Glutamatergic neuron (in vitro differentiated cells): ENCODE measurements at regions not wholly inside any gene's neighbourhood (a gene's known extent, or its start where the extent isn't known, plus 50 kb on each side); places are given as distances from the start of the nearest gene placed in this dataset.

Experiments
- DNase-seq: peaks from one replicate; pipeline ENCODE4 v3.0.0; 2022
- H3K27ac Mint-ChIP-seq: one replicate; pipeline ENCODE4 v1.8.0; 2020; ENCODE audit warnings: mild to moderate bottlenecking, mixed read lengths, inconsistent platforms; ENCODE audit not compliant: unreplicated experiment
- H3K27me3 Mint-ChIP-seq: one replicate; pipeline ENCODE4 v1.8.0; 2020; ENCODE audit warnings: mild to moderate bottlenecking, moderate library complexity, mixed read lengths, inconsistent platforms; ENCODE audit not compliant: unreplicated experiment
- H3K36me3 Mint-ChIP-seq: one replicate; pipeline ENCODE4 v1.8.0; 2020; ENCODE audit warnings: mild to moderate bottlenecking, mixed read lengths, inconsistent platforms; ENCODE audit not compliant: unreplicated experiment
- H3K4me1 Mint-ChIP-seq: one replicate; pipeline ENCODE4 v1.8.0; 2020; ENCODE audit warnings: mild to moderate bottlenecking, low read depth, mixed read lengths, inconsistent platforms; ENCODE audit not compliant: unreplicated experiment
- H3K4me3 Mint-ChIP-seq: one replicate; pipeline ENCODE4 v1.8.0; 2020; ENCODE audit warnings: mild to moderate bottlenecking, mixed read lengths, inconsistent platforms; ENCODE audit not compliant: unreplicated experiment
- H3K9me3 Mint-ChIP-seq: one replicate; pipeline ENCODE4 v1.8.0; 2020; ENCODE audit warnings: mild to moderate bottlenecking, moderate library complexity, mixed read lengths, inconsistent platforms; ENCODE audit not compliant: unreplicated experiment
- CTCF ChIP-seq: fragments of 200-600 bp; sonication (generic); IDR thresholded peaks from one replicate; pipeline ENCODE4 v1.5.0; 2021; ENCODE audit not compliant: partially characterized antibody, unreplicated experiment

DNA sequence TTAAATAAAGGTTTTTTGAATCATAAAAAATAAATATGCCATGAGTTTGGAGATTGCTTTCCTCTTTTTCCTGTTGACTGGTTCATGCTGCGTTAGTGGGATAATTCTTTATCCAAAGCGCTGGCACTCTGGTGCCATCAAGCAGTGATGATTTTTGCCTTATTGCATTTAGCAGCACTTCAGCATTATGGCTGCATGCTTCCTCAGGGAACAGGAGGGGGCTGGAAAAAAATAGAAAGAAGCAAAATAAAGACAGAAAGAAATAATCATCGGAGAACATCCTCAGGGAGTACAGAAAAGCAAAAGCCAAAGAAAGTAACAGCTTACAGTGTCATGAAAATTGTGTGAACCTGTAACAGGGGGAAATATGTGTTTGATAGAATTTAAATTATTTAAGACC, 1408.2 kb upstream of the PIK3C3 start:
- H3K9me3 Mint-ChIP-seq, result no peaks in the 10 kb centered on the region
- H3K36me3 Mint-ChIP-seq, result no peaks in the 10 kb centered on the region
- DNase-seq, result no peak
- peaks cover 2% of the 10 kb centered on the region for H3K27me3 Mint-ChIP-seq
- H3K4me3 Mint-ChIP-seq, result no peak overlapping the region
- H3K4me1 Mint-ChIP-seq, result peaks cover 15% of the 10 kb centered on the region
- no peak overlapping the region for H3K27ac Mint-ChIP-seq
- TF ChIP-seq CTCF, result no peak

GRCh38 chr18:40534723-40535122, 1420.3 kb upstream of the PIK3C3 start:
- Mint-ChIP-seq H3K9me3 (no peaks in the 10 kb centered on the region), H3K4me1 (peaks cover 6% of the 10 kb centered on the region), H3K27me3 (no peaks in the 10 kb centered on the region), H3K36me3 (no peaks in the 10 kb centered on the region), H3K27ac (no peak overlapping the region), H3K4me3 (no peak overlapping the region)
- TF ChIP-seq CTCF, result no peak
- DNase-seq, result no peak

DNA sequence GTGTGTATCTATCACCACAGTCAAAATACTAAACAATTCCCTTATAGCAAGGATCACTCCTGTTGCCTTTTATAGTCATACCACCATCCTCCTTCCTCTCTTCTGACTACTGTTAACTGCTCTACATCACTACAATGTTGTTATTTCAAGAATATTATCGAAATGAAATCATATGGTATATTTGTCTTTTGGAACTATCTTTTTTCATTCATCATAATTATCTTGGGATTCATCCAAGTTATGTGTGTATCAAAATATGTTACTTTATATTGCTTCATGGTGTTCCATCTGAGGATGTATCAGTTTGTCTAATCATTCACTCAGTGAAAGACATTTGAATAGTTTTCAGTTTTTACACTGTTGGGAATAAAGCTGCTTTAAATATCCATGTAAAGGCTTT, 1423.0 kb upstream of the PIK3C3 start:
- H3K27me3 Mint-ChIP-seq, result no peaks in the 10 kb centered on the region
- H3K4me3 Mint-ChIP-seq, result no peak overlapping the region
- DNase-seq, result no peak
- H3K4me1 Mint-ChIP-seq, result peaks cover 6% of the 10 kb centered on the region
- no peak overlapping the region for H3K27ac Mint-ChIP-seq
- no peaks in the 10 kb centered on the region for H3K9me3 Mint-ChIP-seq
- no peaks in the 10 kb centered on the region for H3K36me3 Mint-ChIP-seq
- TF ChIP-seq CTCF, result no peak

GRCh38 chr18:40531051-40531450, 1424.0 kb upstream of the PIK3C3 start:
- H3K4me3 Mint-ChIP-seq, result no peak overlapping the region
- H3K27ac Mint-ChIP-seq, result no peak overlapping the region
- no peaks in the 10 kb centered on the region for H3K36me3 Mint-ChIP-seq
- no peaks in the 10 kb centered on the region for H3K9me3 Mint-ChIP-seq
- peaks cover 6% of the 10 kb centered on the region for H3K4me1 Mint-ChIP-seq
- DNase-seq, result no peak
- H3K27me3 Mint-ChIP-seq, result no peaks in the 10 kb centered on the region
- no peak for TF ChIP-seq CTCF

- Mint-ChIP-seq H3K27ac (no peak overlapping the region), H3K36me3 (no peaks in the 10 kb centered on the region), H3K9me3 (no peaks in the 10 kb centered on the region), H3K4me3 (no peak overlapping the region), H3K4me1 (no peaks in the 10 kb centered on the region), H3K27me3 (no peaks in the 10 kb centered on the region)
- peak; percentile 47 for TF ChIP-seq CTCF
- no peak for DNase-seq
Measured at GRCh38 chr18:40529478-40529877, 1425.6 kb upstream of the PIK3C3 start.
